Neutrophil (primary cell): ENCODE measurements at regions not wholly inside any gene's neighbourhood (a gene's known extent, or its start where the extent isn't known, plus 50 kb on each side); places are given as distances from the start of the nearest gene placed in this dataset.

Experiments used
- H3K27ac ChIP-seq: fragments of 200-600 bp; sonication (generic); 2 replicates; pipeline ENCODE4 v1.5.1; 2016; ENCODE audit warnings: mild to moderate bottlenecking, moderate library complexity
- H3K27me3 ChIP-seq: fragments of 200-600 bp; sonication (generic); 2 replicates; pipeline ENCODE4 v1.6.0; 2016; ENCODE audit warnings: mild to moderate bottlenecking
- H3K36me3 ChIP-seq: fragments of 200-600 bp; sonication (generic); 2 replicates; pipeline ENCODE4 v1.5.1; 2017
- H3K4me1 ChIP-seq, 2 experiments: fragments of 200-600 bp in 1 of 2; sonication (generic) in 1 of 2; 1 replicate in 1 of 2; 2 replicates in 1 of 2; pipeline versions ENCODE4 v1.5.1 to v1.6.1; 2013 to 2016; ENCODE audit warnings: low read depth in 1 of 2, low read length in 1 of 2, mild to moderate bottlenecking in 1 of 2, moderate library complexity in 1 of 2; ENCODE audit not compliant: control insufficient read depth in 1 of 2, insufficient read depth in 1 of 2
- H3K4me3 ChIP-seq, 2 experiments: fragments of 200-600 bp in 1 of 2; sonication (generic) in 1 of 2; 1 replicate in 1 of 2; 2 replicates in 1 of 2; pipeline ENCODE4 v1.5.1; 2013 to 2016; ENCODE audit warnings: low read depth in 1 of 2, low read length in 1 of 2, mild to moderate bottlenecking in 1 of 2, moderate library complexity in 1 of 2
- H3K9me3 ChIP-seq: fragments of 200-600 bp; sonication (generic); 2 replicates; pipeline ENCODE4 v1.5.1; 2016
- TF ChIP-seq, protein P1 (sequence below): fragments of 200-600 bp; sonication (generic); IDR thresholded peaks from 2 replicates; pipeline ENCODE4 v1.5.1; 2016; ENCODE audit warnings: antibody characterized with exemption

GRCh38 chr13:73467125-73467524, 408.3 kb downstream of the KLF5 start:
- Histone ChIP-seq H3K4me3 (no peak overlapping the region), H3K9me3 (no peaks in the 10 kb centered on the region), H3K27ac (no peak overlapping the region), H3K27me3 (no peaks in the 10 kb centered on the region), H3K36me3 (no peaks in the 10 kb centered on the region), H3K4me1 (no peaks in the 10 kb centered on the region)
- TF ChIP-seq, protein P1, sequence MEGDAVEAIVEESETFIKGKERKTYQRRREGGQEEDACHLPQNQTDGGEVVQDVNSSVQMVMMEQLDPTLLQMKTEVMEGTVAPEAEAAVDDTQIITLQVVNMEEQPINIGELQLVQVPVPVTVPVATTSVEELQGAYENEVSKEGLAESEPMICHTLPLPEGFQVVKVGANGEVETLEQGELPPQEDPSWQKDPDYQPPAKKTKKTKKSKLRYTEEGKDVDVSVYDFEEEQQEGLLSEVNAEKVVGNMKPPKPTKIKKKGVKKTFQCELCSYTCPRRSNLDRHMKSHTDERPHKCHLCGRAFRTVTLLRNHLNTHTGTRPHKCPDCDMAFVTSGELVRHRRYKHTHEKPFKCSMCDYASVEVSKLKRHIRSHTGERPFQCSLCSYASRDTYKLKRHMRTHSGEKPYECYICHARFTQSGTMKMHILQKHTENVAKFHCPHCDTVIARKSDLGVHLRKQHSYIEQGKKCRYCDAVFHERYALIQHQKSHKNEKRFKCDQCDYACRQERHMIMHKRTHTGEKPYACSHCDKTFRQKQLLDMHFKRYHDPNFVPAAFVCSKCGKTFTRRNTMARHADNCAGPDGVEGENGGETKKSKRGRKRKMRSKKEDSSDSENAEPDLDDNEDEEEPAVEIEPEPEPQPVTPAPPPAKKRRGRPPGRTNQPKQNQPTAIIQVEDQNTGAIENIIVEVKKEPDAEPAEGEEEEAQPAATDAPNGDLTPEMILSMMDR = no peak

DNA sequence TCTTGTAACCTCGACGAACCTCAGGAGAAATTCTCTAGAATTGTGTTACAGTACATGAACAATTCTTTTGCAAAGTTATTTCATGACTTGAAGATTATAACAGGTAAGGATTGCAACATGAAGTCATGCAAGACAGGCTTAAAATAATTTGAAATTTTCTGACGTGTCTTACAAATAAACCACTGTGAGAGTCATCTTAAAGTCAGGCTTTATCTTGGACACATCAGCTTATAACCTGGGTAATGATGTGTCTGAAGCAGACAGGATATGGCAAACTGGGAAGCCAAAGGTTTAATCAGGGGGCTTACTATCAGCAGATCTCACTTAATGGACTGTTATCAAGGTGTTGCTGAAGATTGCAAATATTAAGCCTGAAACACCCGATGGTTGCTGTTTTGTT, 407.8 kb downstream of the KLF5 start:
- TF ChIP-seq, protein P1 = no peak
- H3K9me3 ChIP-seq = no peaks in the 10 kb centered on the region
- H3K4me3 ChIP-seq = no peak overlapping the region
- H3K36me3 ChIP-seq = no peaks in the 10 kb centered on the region
- H3K4me1 ChIP-seq = no peaks in the 10 kb centered on the region
- H3K27me3 ChIP-seq = no peaks in the 10 kb centered on the region
- no peak overlapping the region for H3K27ac ChIP-seq

GRCh38 chr13:73465617-73465971, 406.8 kb downstream of the KLF5 start:
- H3K4me3 ChIP-seq = no peak overlapping the region
- H3K27me3 ChIP-seq = no peaks in the 10 kb centered on the region
- H3K9me3 ChIP-seq = no peaks in the 10 kb centered on the region
- TF ChIP-seq, protein P1 = no peak
- no peak overlapping the region for H3K27ac ChIP-seq
- H3K36me3 ChIP-seq = no peaks in the 10 kb centered on the region
- no peaks in the 10 kb centered on the region for H3K4me1 ChIP-seq

DNA sequence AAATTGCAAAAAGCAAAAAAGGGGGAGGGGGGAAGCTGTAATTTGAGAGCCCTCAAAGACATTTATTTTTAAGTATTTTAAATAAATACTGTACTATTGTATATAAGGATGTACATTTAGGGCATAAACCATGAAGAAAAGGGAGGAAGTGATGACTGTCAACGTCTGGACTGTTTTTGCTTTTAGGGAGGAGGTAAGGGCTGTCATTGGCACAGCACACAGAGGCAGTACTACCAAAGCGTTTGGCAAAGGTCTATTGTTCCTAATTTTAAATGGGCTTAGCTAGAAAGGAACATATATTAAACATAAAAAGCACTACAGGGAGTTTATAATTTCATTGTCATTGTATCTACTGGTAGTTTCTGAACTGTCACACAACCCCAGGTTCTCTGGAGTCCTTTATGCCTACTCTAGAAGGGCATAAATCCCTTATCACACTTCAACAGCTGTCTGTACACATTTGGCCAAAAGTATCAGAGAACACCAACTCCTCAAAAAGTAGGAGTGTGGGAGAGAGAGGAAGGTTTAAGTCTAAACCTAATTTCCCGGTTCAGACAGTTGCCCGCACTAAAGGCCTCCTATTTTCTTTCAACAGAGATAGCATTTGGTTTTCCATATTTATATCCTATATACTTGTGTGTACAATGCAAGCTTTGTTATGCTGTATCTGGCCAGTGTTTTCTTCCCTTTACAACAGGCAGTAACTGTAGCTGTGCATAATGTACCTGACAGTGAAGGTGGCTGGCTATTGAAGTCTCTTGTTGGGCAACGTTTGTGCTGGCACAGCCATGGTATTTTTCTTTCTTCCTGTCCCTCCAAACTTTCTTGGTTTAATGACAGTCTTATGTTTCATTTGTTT, 406.2 kb downstream of the KLF5 start:
- no peaks in the 10 kb centered on the region for H3K9me3 ChIP-seq
- no peak overlapping the region for H3K4me3 ChIP-seq
- no peak overlapping the region for H3K27ac ChIP-seq
- TF ChIP-seq, protein P1 = no peak
- H3K27me3 ChIP-seq = no peaks in the 10 kb centered on the region
- H3K4me1 ChIP-seq = no peaks in the 10 kb centered on the region
- H3K36me3 ChIP-seq = no peaks in the 10 kb centered on the region

- Histone ChIP-seq H3K27ac (no peak overlapping the region), H3K4me3 (no peak overlapping the region), H3K36me3 (no peaks in the 10 kb centered on the region), H3K4me1 (no peaks in the 10 kb centered on the region), H3K27me3 (no peaks in the 10 kb centered on the region), H3K9me3 (no peaks in the 10 kb centered on the region)
- TF ChIP-seq, protein P1 = no peak
Observed at GRCh38 chr13:73462241-73462640, 403.4 kb downstream of the KLF5 start.
